Ovary (tissue), 7 donors: ENCODE measurements at regions not wholly inside any gene's neighbourhood (a gene's known extent, or its start where the extent isn't known, plus 50 kb on each side); places are given as distances from the start of the nearest gene placed in this dataset.

Experiments used
- DNase-seq, 5 donors: peaks; one replicate each; pipeline ENCODE4 v3.0.0-alpha.2; 2019 to 2020
- H3K27ac ChIP-seq, 2 donors: fragments of 200-600 bp; one replicate each; pipeline versions ENCODE4 v1.5.1 to v1.8.0; 2019 to 2022
- H3K27me3 ChIP-seq: fragments of 200-600 bp; one replicate; pipeline ENCODE4 v1.8.0; 2022
- H3K36me3 ChIP-seq: fragments of 200-600 bp; sonication (generic); one replicate; pipeline ENCODE4 v1.5.1; 2019
- H3K4me1 ChIP-seq: one replicate; pipeline ENCODE4 v1.8.1; 2013; ENCODE audit warnings: mild to moderate bottlenecking, moderate library complexity; ENCODE audit not compliant: insufficient read depth
- H3K4me3 ChIP-seq: fragments of 200-600 bp; sonication (generic); one replicate; pipeline ENCODE4 v1.5.1; 2017
- H3K9me3 ChIP-seq, 2 donors: fragments of 200-600 bp in 1 of 2; sonication (generic) in 1 of 2; one replicate each; pipeline versions ENCODE4 v1.5.1 to v1.8.1; 2013 to 2019; ENCODE audit warnings: mild to moderate bottlenecking in 1 of 2, moderate library complexity in 1 of 2
- EP300 ChIP-seq: sonication (generic); formaldehyde crosslinking; IDR thresholded peaks from one replicate; pipeline ENCODE4 v1.6.1; 2017; ENCODE audit warnings: antibody characterized with exemption
- POLR2A ChIP-seq: fragments of 450-650 bp; IDR thresholded peaks from one replicate; pipeline ENCODE4 v1.6.1; 2017; ENCODE audit warnings: antibody characterized with exemption, mild to moderate bottlenecking, moderate library complexity
- WGBS, 3 donors: extraction: QIAGEN DNeasy Blood & Tissue Kit in 1 of 3; methylation state at CpG; one replicate each; pipeline versions ENCODE4 v1.1.5 to v1.1.7; 2013 to 2017; 5-methylcytosine and 5-hydroxymethylcytosine counted together
- intact Hi-C, 4 donors: fragments of 100-400 bp; cut with DNase I; formaldehyde crosslinking; loops; one replicate each; pipeline versions ENCODE4 v1.11.0 to v1.15.1; 2022 to 2023
- TF ChIP-seq, protein P1 (sequence below), 3 donors: fragments of 450-650 bp in 2 of 3; fragments of 200-600 bp in 1 of 3; IDR thresholded peaks; one replicate each; pipeline versions ENCODE4 v1.5.1 to v1.8.0; 2016 to 2022; ENCODE audit warnings: antibody characterized with exemption in 3 of 3, mild to moderate bottlenecking in 1 of 3
- donor health status: DM: no; HTN: no; CAD: no; lungs with moderate emphysema.
- donor health status: DM: no; HTN: no; CAD: no.
- donor health status: Bipolar disorder and iron deficiency.
- donor health status: DM: no; HTN: no; CAD: no.
- donor health status: DM: yes; HTN: yes; CAD: no.

DNA sequence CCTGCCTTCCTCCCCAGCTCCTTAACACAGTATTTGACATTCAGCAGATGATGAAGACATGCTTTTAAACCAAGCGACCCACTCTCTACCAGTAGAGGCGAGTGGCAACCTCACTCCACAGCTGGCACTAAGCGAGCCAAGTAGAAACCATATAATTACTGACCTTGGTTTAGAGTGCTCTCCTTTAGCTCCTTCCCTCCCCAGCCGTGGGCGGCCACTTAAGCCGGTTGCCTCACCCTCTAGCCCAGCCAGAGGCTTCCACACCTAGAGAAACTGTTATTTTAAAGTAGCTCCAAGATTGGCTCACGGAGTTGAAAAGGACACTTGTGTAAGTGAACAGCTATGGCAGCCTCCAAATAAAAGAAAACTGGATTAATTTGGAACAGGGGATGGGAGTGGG is 109.1 kb upstream of the CRHR1 start:
- Histone ChIP-seq H3K36me3 (no peaks in the 10 kb centered on the region), H3K27me3 (no peaks in the 10 kb centered on the region), H3K4me1 (no peaks in the 10 kb centered on the region), H3K4me3 (no peak overlapping the region), H3K27ac (no peak overlapping the region), H3K9me3 (no peaks in the 10 kb centered on the region)
- TF ChIP-seq, protein P1, sequence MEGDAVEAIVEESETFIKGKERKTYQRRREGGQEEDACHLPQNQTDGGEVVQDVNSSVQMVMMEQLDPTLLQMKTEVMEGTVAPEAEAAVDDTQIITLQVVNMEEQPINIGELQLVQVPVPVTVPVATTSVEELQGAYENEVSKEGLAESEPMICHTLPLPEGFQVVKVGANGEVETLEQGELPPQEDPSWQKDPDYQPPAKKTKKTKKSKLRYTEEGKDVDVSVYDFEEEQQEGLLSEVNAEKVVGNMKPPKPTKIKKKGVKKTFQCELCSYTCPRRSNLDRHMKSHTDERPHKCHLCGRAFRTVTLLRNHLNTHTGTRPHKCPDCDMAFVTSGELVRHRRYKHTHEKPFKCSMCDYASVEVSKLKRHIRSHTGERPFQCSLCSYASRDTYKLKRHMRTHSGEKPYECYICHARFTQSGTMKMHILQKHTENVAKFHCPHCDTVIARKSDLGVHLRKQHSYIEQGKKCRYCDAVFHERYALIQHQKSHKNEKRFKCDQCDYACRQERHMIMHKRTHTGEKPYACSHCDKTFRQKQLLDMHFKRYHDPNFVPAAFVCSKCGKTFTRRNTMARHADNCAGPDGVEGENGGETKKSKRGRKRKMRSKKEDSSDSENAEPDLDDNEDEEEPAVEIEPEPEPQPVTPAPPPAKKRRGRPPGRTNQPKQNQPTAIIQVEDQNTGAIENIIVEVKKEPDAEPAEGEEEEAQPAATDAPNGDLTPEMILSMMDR (IDR thresholded peaks at IDR 0.05), result no peak
- no peak for TF ChIP-seq POLR2A
- no peak for TF ChIP-seq EP300
- intact Hi-C loops, result no loop called here
- WGBS, 3 donors, result 54 to 62% (median 59%) methylated on average over 7 of the region's 7 CpGs
- no peak for DNase-seq

DNA sequence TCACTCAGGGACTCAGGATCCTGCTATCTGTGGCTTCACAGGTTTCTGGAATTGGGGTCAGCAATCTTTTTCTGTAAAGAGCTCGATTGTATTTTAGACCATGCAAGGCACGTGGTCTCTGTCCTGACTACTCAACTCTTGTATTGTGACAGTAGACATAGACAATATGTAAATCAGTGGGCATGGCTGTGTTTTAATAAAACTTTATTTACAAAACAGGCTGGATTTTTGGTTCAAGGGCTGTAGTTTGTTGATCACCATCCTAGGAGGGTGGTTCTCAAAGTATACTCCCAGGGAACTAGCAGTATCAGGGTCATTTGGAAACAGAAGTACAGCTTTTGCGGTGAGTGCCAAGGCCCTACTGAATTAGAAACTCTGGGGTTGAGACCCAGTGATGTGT is 108.2 kb upstream of the CRHR1 start:
- no peaks in the 10 kb centered on the region for H3K9me3 ChIP-seq
- no peaks in the 10 kb centered on the region for H3K27me3 ChIP-seq
- intact Hi-C loops, result no loop called here
- H3K4me1 ChIP-seq, result no peaks in the 10 kb centered on the region
- H3K4me3 ChIP-seq, result no peak overlapping the region
- no peaks in the 10 kb centered on the region for H3K36me3 ChIP-seq
- WGBS, 3 donors, result 73 to 84% (median 81%) methylated on average over 3 of the region's 3 CpGs
- DNase-seq, result no peak
- no peak overlapping the region for H3K27ac ChIP-seq
- TF ChIP-seq, protein P1 (IDR thresholded peaks at IDR 0.05), result no peak
- TF ChIP-seq EP300, result no peak
- no peak for TF ChIP-seq POLR2A

DNA sequence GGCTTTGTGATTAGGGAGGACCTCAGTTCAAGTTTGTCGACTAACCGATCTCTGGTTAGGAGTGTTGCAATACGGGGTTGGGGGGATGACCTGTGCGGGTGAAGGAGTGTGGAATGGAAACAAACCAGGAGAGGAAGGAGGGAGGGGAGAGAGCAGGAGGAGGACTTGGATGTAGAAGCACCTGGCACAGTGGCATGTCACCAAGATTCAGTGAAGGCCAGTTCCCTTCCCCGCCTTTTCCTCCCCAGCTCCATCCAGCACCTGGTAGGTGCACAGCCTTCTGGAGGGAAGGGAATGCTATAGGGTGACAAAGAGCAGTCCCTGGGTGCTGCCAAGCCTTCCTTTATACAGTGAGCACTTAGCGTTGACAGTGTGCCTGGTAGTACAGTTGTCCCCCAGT is 107.4 kb upstream of the CRHR1 start:
- Histone ChIP-seq H3K27me3 (no peaks in the 10 kb centered on the region), H3K36me3 (no peaks in the 10 kb centered on the region), H3K9me3 (no peaks in the 10 kb centered on the region), H3K4me3 (no peak overlapping the region), H3K4me1 (no peaks in the 10 kb centered on the region), H3K27ac (no peak overlapping the region)
- intact Hi-C loops, result no loop called here
- no peak for DNase-seq
- TF ChIP-seq EP300 (no peak), POLR2A (no peak)
- TF ChIP-seq, protein P1 (IDR thresholded peaks at IDR 0.05), result no peak
- 76 to 82% (median 77%) methylated on average over 6 of the region's 6 CpGs for WGBS, 3 donors

DNA sequence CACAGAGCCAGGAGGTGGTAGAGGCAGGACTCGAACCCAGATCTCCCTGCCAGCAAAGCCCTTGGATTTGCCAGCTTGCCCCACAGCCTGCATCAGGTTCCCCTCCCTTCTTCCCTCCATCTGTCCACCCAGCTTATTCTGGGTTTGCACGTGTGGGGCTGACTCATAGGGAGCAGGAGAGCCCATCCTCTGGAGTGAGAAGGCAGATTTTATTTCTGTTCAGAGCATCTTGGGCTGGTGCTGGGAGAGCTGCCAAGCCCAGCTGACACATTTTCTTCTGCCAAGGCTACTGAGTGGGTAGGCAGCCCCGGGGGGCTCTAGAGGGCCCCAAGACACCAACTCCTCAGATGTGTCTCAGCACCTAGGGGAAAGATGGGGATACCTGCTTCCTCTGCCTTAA is 106.3 kb upstream of the CRHR1 start:
- intact Hi-C loops, result no loop called here
- Histone ChIP-seq H3K4me3 (no peak overlapping the region), H3K36me3 (no peaks in the 10 kb centered on the region), H3K27me3 (no peaks in the 10 kb centered on the region), H3K27ac (no peak overlapping the region), H3K9me3 (no peaks in the 10 kb centered on the region), H3K4me1 (no peaks in the 10 kb centered on the region)
- no peak for TF ChIP-seq POLR2A
- TF ChIP-seq, protein P1 (IDR thresholded peaks at IDR 0.05), result no peak
- no peak for TF ChIP-seq EP300
- no peak for DNase-seq
- WGBS, 3 donors, result 37 to 43% (median 38%) methylated on average over 3 of the region's 3 CpGs

DNA sequence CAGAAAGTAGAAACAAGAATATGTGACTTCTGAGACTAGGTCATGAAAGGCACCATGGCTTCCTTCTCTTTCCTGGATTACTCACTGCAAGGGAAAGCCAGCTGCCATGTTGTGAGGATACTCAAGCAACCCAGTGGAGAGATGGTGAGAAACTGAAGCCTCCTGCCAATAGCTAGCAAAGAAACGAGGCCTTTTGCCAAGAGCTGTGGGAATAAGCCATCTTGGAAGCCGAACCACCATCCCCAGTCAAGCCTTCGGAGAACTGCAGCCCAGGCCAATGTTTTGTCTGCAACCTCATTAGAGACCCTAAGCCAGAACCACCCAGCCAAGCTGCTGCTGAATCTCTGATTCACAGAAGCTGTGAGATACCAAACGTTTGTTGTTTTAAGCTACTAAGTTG is 104.7 kb upstream of the CRHR1 start:
- intact Hi-C loops, result no loop called here
- WGBS, 3 donors, result 68 to 81% (median 81%) methylated on average over 4 of the region's 4 CpGs
- DNase-seq, result no peak

More for the DNA sequence above, 104.7 kb upstream of the CRHR1 start:
- TF ChIP-seq EP300 (no peak), POLR2A (no peak)
- TF ChIP-seq, protein P1 (IDR thresholded peaks at IDR 0.05), result no peak
- Histone ChIP-seq H3K9me3 (no peaks in the 10 kb centered on the region), H3K27ac (no peak overlapping the region), H3K4me3 (no peak overlapping the region), H3K27me3 (no peaks in the 10 kb centered on the region), H3K36me3 (no peaks in the 10 kb centered on the region), H3K4me1 (no peaks in the 10 kb centered on the region)
